ENCODE measurements at regions not wholly inside any gene's neighbourhood (a gene's known extent, or its start where the extent isn't known, plus 50 kb on each side); places are given as distances from the start of the nearest gene placed in this dataset.

GRCh38 chr20:51221791-51222408, 199.0 kb upstream of the KCNG1 start:
- peaks cover 34% of the 10 kb centered on the region for H3K9me3 Mint-ChIP-seq
- H3K4me3 ChIP-seq (ENCODE audit: low read length) = peak overlapping the region; percentile 66
- 34 to 48% methylated on average over 15 of the region's 15 CpGs for WGBS, 2 experiments (ENCODE audit: insufficient coverage in 1 of 2, insufficient read length in 1 of 2)

GRCh38 chr20:51221103-51221502, 198.2 kb upstream of the KCNG1 start:
- Mint-ChIP-seq H3K4me1 (peaks cover 29% of the 10 kb centered on the region), H3K36me3 (ENCODE audit: low read depth) (peaks cover 12% of the 10 kb centered on the region), H3K4me3 (peak overlapping the region; percentile 52), H3K27me3 (ENCODE audit: insufficient read depth) (peaks cover 2% of the 10 kb centered on the region), H3K9me3 (peaks cover 42% of the 10 kb centered on the region), H3K27ac (peak overlapping the region; percentile 88)
- 97% methylated on average over 4 of the region's 4 CpGs for WGBS, 2 experiments (ENCODE audit: insufficient coverage in 1 of 2, insufficient read length in 1 of 2)
- Histone ChIP-seq H3K9ac (ENCODE audit: extremely low read depth, low read length, poor library complexity, severe bottlenecking) (no peak overlapping the region), H3K27ac (ENCODE audit: low read depth, low read length) (no peak overlapping the region), H3K9me3 (ENCODE audit: control insufficient read depth, low read length) (peaks cover 57% of the 10 kb centered on the region), H3K4me3 (ENCODE audit: low read length) (peak overlapping the region; percentile 66), H3K27me3 (ENCODE audit: control insufficient read depth, insufficient read depth, low read length, poor library complexity, severe bottlenecking) (no peaks in the 10 kb centered on the region), H3K36me3 (ENCODE audit: control insufficient read depth, insufficient read depth, low read length) (no peaks in the 10 kb centered on the region), H3K4me1 (ENCODE audit: control insufficient read depth, insufficient read depth, low read length) (peaks cover 3% of the 10 kb centered on the region)
- no peak for DNase-seq
- no peak for TF ChIP-seq CTCF (conservative IDR thresholded peaks at IDR 0.05)

More at GRCh38 chr20:51221791-51222408, 199.0 kb upstream of the KCNG1 start:
- peaks cover 3% of the 10 kb centered on the region for H3K4me1 ChIP-seq (ENCODE audit: control insufficient read depth, insufficient read depth, low read length)
- peaks cover 49% of the 10 kb centered on the region for H3K9me3 ChIP-seq (ENCODE audit: control insufficient read depth, low read length)
- no peaks in the 10 kb centered on the region for H3K27me3 ChIP-seq (ENCODE audit: control insufficient read depth, insufficient read depth, low read length, poor library complexity, severe bottlenecking)
- H3K27ac ChIP-seq (ENCODE audit: low read depth, low read length) = peak overlapping the region; percentile 19
- Mint-ChIP-seq H3K4me1 (peaks cover 29% of the 10 kb centered on the region), H3K27me3 (ENCODE audit: insufficient read depth) (peaks cover 2% of the 10 kb centered on the region), H3K27ac (peak overlapping the region; percentile 88), H3K36me3 (ENCODE audit: low read depth) (peaks cover 12% of the 10 kb centered on the region), H3K4me3 (peak overlapping the region; percentile 52)
- no peak overlapping the region for H3K9ac ChIP-seq (ENCODE audit: extremely low read depth, low read length, poor library complexity, severe bottlenecking)
- no peak for TF ChIP-seq CTCF (conservative IDR thresholded peaks at IDR 0.05)
- peak; percentile 91 for DNase-seq
- H3K36me3 ChIP-seq (ENCODE audit: control insufficient read depth, insufficient read depth, low read length) = no peaks in the 10 kb centered on the region

GRCh38 chr20:51220293-51220706, 197.4 kb upstream of the KCNG1 start:
- Mint-ChIP-seq H3K9me3 (peaks cover 46% of the 10 kb centered on the region), H3K4me3 (no peak overlapping the region), H3K27ac (no peak overlapping the region), H3K4me1 (peaks cover 29% of the 10 kb centered on the region), H3K27me3 (ENCODE audit: insufficient read depth) (peaks cover 2% of the 10 kb centered on the region), H3K36me3 (ENCODE audit: low read depth) (peaks cover 9% of the 10 kb centered on the region)
- H3K27me3 ChIP-seq (ENCODE audit: control insufficient read depth, insufficient read depth, low read length, poor library complexity, severe bottlenecking) = no peaks in the 10 kb centered on the region
- peaks cover 55% of the 10 kb centered on the region for H3K9me3 ChIP-seq (ENCODE audit: control insufficient read depth, low read length)
- H3K27ac ChIP-seq (ENCODE audit: low read depth, low read length) = no peak overlapping the region
- DNase-seq = peak; percentile 87
- 58 to 90% methylated on average over 5 to 15 of the region's 15 CpGs for WGBS, 2 experiments (ENCODE audit: insufficient coverage in 1 of 2, insufficient read length in 1 of 2)
- H3K4me3 ChIP-seq (ENCODE audit: low read length) = peak overlapping the region; percentile 19
- peaks cover 3% of the 10 kb centered on the region for H3K4me1 ChIP-seq (ENCODE audit: control insufficient read depth, insufficient read depth, low read length)
- peak; percentile 91 for TF ChIP-seq CTCF (conservative IDR thresholded peaks at IDR 0.05)
- H3K36me3 ChIP-seq (ENCODE audit: control insufficient read depth, insufficient read depth, low read length) = no peaks in the 10 kb centered on the region
- no peak overlapping the region for H3K9ac ChIP-seq (ENCODE audit: extremely low read depth, low read length, poor library complexity, severe bottlenecking)

Data from endodermal cell (in vitro differentiated cells).